Left ventricle myocardium superior (tissue), 1 donor: ENCODE measurements at regions not wholly inside any gene's neighbourhood (a gene's known extent, or its start where the extent isn't known, plus 50 kb on each side); places are given as distances from the start of the nearest gene placed in this dataset.

ENCODE experiments used
- ATAC-seq: fragments of 200-7000 bp; cut with Tn5 transposase; one replicate; pipeline ENCODE4 v1.9.1; 2020; ENCODE audit warnings: mild to moderate bottlenecking, moderate library complexity
- DNase-seq: peaks from one replicate; pipeline ENCODE4 v3.0.0-alpha.2; 2020
- intact Hi-C: fragments of 100-400 bp; cut with micrococcal nuclease; formaldehyde crosslinking; loops from one replicate; pipeline ENCODE4 v1.11.0; 2022
- donor health status: DM: no; HTN: yes; CAD: no; lungs with severe emphysema.

GRCh38 chr10:78974617-78975317 is 94.0 kb upstream of the ZMIZ1 start:
- no peak for ATAC-seq
- intact Hi-C loops, result loop anchor here (10.0 kb wide), 1 partner anchor 90 kb away; the partner anchor contains the start of gene ZMIZ1
- DNase-seq, result peak; percentile 59

- DNase-seq, result no peak
- ATAC-seq, result no peak
- intact Hi-C loops, result loop anchor here (10.0 kb wide), 1 partner anchor 89 kb away; the partner anchor contains the start of gene ZMIZ1
Measured at GRCh38 chr10:78975926-78976325, 92.8 kb upstream of the ZMIZ1 start.

- peak; percentile 15 for DNase-seq
- intact Hi-C loops, result loop anchor here (10.0 kb wide), 1 partner anchor 88 kb away; the partner anchor contains the start of gene ZMIZ1
- ATAC-seq, result no peak
Measured at GRCh38 chr10:78976825-78977755, 91.7 kb upstream of the ZMIZ1 start.

GRCh38 chr10:78979938-78980337 is 88.8 kb upstream of the ZMIZ1 start:
- ATAC-seq (peak; percentile 11), DNase-seq (no peak)
- intact Hi-C loops, result loop anchor here (10.0 kb wide), 1 partner anchor 85 kb away; the partner anchor contains the start of gene ZMIZ1

GRCh38 chr10:78980354-78980753 is 88.4 kb upstream of the ZMIZ1 start:
- ATAC-seq (peak; percentile 12), DNase-seq (no peak)
- intact Hi-C loops, result no loop called here

GRCh38 chr10:78980815-78981214 is 88.0 kb upstream of the ZMIZ1 start:
- intact Hi-C loops, result no loop called here
- ATAC-seq, result no peak
- DNase-seq, result no peak

- DNase-seq, result no peak
- intact Hi-C loops, result no loop called here
- ATAC-seq, result peak; percentile 5
Measured at GRCh38 chr10:78981257-78981969, 87.4 kb upstream of the ZMIZ1 start.

GRCh38 chr10:78981970-78982281 is 86.8 kb upstream of the ZMIZ1 start:
- intact Hi-C loops, result no loop called here
- ATAC-seq (peak; percentile 87), DNase-seq (peak; percentile 83)

- no peak for ATAC-seq
- intact Hi-C loops, result no loop called here
- DNase-seq, result no peak
Measured at GRCh38 chr10:78982726-78983125, 86.0 kb upstream of the ZMIZ1 start.

GRCh38 chr10:78983608-78984007 is 85.2 kb upstream of the ZMIZ1 start:
- intact Hi-C loops, result no loop called here
- no peak for ATAC-seq
- DNase-seq, result no peak

- ATAC-seq (no peak), DNase-seq (no peak)
- intact Hi-C loops, result no loop called here
Measured at GRCh38 chr10:78985973-78986818, 82.6 kb upstream of the ZMIZ1 start.

- ATAC-seq (no peak), DNase-seq (no peak)
- intact Hi-C loops, result no loop called here
Measured at GRCh38 chr10:78991187-78991586, 77.6 kb upstream of the ZMIZ1 start.

- DNase-seq (peak; percentile 8), ATAC-seq (no peak)
- intact Hi-C loops, result no loop called here
Measured at GRCh38 chr10:78992333-78992732, 76.4 kb upstream of the ZMIZ1 start.

- intact Hi-C loops, result no loop called here
- ATAC-seq (no peak), DNase-seq (peak; percentile 8)
Measured at GRCh38 chr10:78993261-78993945, 75.4 kb upstream of the ZMIZ1 start.

GRCh38 chr10:78995987-78996791 is 72.6 kb upstream of the ZMIZ1 start:
- DNase-seq, result peak; percentile 24
- intact Hi-C loops, result no loop called here
- no peak for ATAC-seq

GRCh38 chr10:78996792-78997129 is 72.0 kb upstream of the ZMIZ1 start:
- no peak for ATAC-seq
- intact Hi-C loops, result no loop called here
- no peak for DNase-seq
